HEK293 (cell line): ENCODE measurements at regions not wholly inside any gene's neighbourhood (a gene's known extent, or its start where the extent isn't known, plus 50 kb on each side); places are given as distances from the start of the nearest gene placed in this dataset.

Experiments used
- CTCF ChIA-PET: fragments of 350-600 bp; formaldehyde crosslinking; extraction: SDS; loops from one replicate; lab custom pipeline; 2021; ENCODE audit warnings: antibody characterized with exemption; lab: Yijun Ruan, JAX
- POLR2A ChIA-PET: fragments of 300-600 bp; formaldehyde crosslinking; extraction: SDS; loops from one replicate; lab custom pipeline; 2020; ENCODE audit warnings: antibody characterized with exemption, inconsistent platforms; lab: Yijun Ruan, JAX
- H3K27ac ChIP-seq: fragments of 200-500 bp; sonication (Bioruptor generic); 2 replicates; pipeline ENCODE4 v1.5.1; 2014; ENCODE audit warnings: low read depth, low read length, control low read depth, inconsistent platforms; ENCODE audit errors: extremely low read depth
- H3K36me3 ChIP-seq, 2 experiments: fragments of 200-500 bp in 1 of 2; sonication (Bioruptor generic) in 1 of 2; 1 replicate in 1 of 2; 2 replicates in 1 of 2; pipeline ENCODE4 v1.5.1; 2014 to 2017; ENCODE audit warnings: inconsistent platforms in 2 of 2, low read length in 2 of 2; ENCODE audit not compliant: control insufficient read depth in 2 of 2, insufficient read depth in 1 of 2
- H3K4me1 ChIP-seq: fragments of 200-500 bp; sonication (Bioruptor generic); 2 replicates; pipeline ENCODE4 v1.5.1; 2014; ENCODE audit warnings: mild to moderate bottlenecking, low read length, inconsistent platforms; ENCODE audit not compliant: control insufficient read depth, insufficient read depth
- H3K4me3 ChIP-seq: 2 replicates; pipeline ENCODE4 v1.5.1; 2011; ENCODE audit warnings: low read depth, mild to moderate bottlenecking, control low read depth, low read length, moderate library complexity
- H3K9me3 ChIP-seq: fragments of 200-500 bp; sonication (Bioruptor generic); 2 replicates; pipeline ENCODE4 v1.5.1; 2014; ENCODE audit warnings: low read depth, low read length, inconsistent platforms; ENCODE audit not compliant: control insufficient read depth, insufficient read depth
- BCL11B ChIP-seq: fragments of 450-650 bp; formaldehyde crosslinking; IDR thresholded peaks from 2 replicates; pipeline ENCODE4 v1.5.1; 2016; ENCODE audit warnings: low read depth, missing biosample characterization, missing genetic modification characterization
- IKZF3 ChIP-seq: fragments of 450-650 bp; IDR thresholded peaks from 2 replicates; pipeline ENCODE4 v1.5.0; 2018; ENCODE audit warnings: missing biosample characterization, mild to moderate bottlenecking, missing genetic modification characterization, moderate library complexity
- MZF1 ChIP-seq: fragments of 450-650 bp; formaldehyde crosslinking; IDR thresholded peaks from 2 replicates; pipeline ENCODE4 v1.5.1; 2017; ENCODE audit warnings: missing biosample characterization, missing genetic modification characterization, borderline replicate concordance
- ZBTB21 ChIP-seq: fragments of 450-650 bp; formaldehyde crosslinking; IDR thresholded peaks from 2 replicates; pipeline ENCODE4 v1.5.1; 2017; ENCODE audit warnings: missing biosample characterization, missing genetic modification characterization
- ZBTB7A ChIP-seq: fragments of 450-650 bp; formaldehyde crosslinking; IDR thresholded peaks from 2 replicates; pipeline ENCODE4 v1.5.1; 2016; ENCODE audit warnings: low read depth, missing biosample characterization, missing genetic modification characterization
- ZFP37 ChIP-seq: fragments of 450-650 bp; formaldehyde crosslinking; IDR thresholded peaks from 2 replicates; pipeline ENCODE4 v1.5.1; 2016; ENCODE audit warnings: missing biosample characterization, missing genetic modification characterization
- ZIC2 ChIP-seq: fragments of 450-650 bp; formaldehyde crosslinking; IDR thresholded peaks from 2 replicates; pipeline ENCODE4 v1.5.1; 2016; ENCODE audit warnings: missing biosample characterization, missing genetic modification characterization
- ZNF175 ChIP-seq: fragments of 450-650 bp; formaldehyde crosslinking; IDR thresholded peaks from 2 replicates; pipeline ENCODE4 v1.5.1; 2016; ENCODE audit warnings: missing biosample characterization, missing genetic modification characterization
- ZNF211 ChIP-seq: fragments of 450-650 bp; formaldehyde crosslinking; IDR thresholded peaks from 2 replicates; pipeline ENCODE4 v1.5.1; 2016; ENCODE audit warnings: low read depth, missing biosample characterization, missing genetic modification characterization
- ZNF214 ChIP-seq: fragments of 450-650 bp; formaldehyde crosslinking; IDR thresholded peaks from 2 replicates; pipeline ENCODE4 v1.5.1; 2017; ENCODE audit warnings: missing biosample characterization, mild to moderate bottlenecking, missing genetic modification characterization, borderline replicate concordance
- ZNF239 ChIP-seq: fragments of 450-650 bp; formaldehyde crosslinking; IDR thresholded peaks from 2 replicates; pipeline ENCODE4 v1.5.1; 2016; ENCODE audit warnings: missing biosample characterization, missing genetic modification characterization
- ZNF423 ChIP-seq: fragments of 450-650 bp; formaldehyde crosslinking; IDR thresholded peaks from 2 replicates; pipeline ENCODE4 v1.5.1; 2016; ENCODE audit warnings: missing biosample characterization, missing genetic modification characterization
- ZNF521 ChIP-seq: fragments of 450-650 bp; formaldehyde crosslinking; IDR thresholded peaks from 2 replicates; pipeline ENCODE4 v1.5.1; 2017; ENCODE audit warnings: missing biosample characterization, mild to moderate bottlenecking, missing genetic modification characterization
- ZNF610 ChIP-seq: fragments of 450-650 bp; formaldehyde crosslinking; IDR thresholded peaks from 2 replicates; pipeline ENCODE4 v1.5.1; 2016; ENCODE audit warnings: missing biosample characterization, missing genetic modification characterization, borderline replicate concordance
- TF ChIP-seq, protein P1 (sequence below): fragments of 450-650 bp; formaldehyde crosslinking; IDR thresholded peaks from 2 replicates; pipeline ENCODE4 v1.5.1; 2017; ENCODE audit warnings: missing biosample characterization, missing genetic modification characterization
- TF ChIP-seq, protein P2 (sequence below): fragments of 450-650 bp; formaldehyde crosslinking; IDR thresholded peaks from 2 replicates; pipeline ENCODE4 v1.5.1; 2016; ENCODE audit warnings: missing biosample characterization, missing genetic modification characterization

DNA sequence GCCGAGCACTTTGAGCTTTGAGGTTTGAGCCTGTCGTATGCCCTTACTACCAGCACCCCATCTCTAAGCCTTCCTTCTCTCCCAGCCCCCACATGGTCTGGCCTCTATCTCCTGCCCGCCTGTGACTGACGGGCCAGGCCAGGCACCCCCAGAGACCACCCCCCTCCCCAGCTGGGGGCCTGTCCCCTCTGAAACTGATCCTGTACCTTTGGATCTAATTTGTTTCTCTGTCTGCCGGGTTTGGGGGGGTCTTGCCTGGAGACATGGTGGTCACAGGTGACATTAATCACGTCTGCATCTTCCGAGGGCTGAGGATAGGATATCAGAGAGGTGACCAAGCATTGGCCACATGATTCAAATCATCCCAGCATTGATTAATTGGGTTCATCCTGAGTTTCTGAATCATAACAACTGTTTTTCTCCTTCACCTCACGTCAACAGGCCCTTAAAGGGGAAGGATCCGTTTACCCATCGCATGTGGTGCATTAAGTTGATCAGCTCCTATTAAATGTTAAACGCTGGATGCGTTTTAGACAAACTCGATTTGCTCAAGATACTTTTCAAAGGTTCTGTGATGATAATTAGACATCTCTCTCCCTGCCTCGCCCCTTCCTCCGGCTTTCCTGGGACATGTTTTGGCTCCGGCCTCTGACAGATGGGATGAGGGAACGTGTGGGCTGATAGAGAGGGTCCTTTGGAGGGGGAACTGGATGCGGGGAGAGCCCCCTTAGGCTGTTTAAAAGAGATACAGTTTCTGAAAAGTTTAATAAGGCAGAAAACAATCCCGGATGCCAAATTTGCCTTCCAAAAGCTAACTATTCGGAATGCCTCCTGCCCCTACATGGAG lies 63.3 kb upstream of the TBX3 start:
- ChIA-PET POLR2A (interaction anchor here (1.3 kb wide), 1 partner anchor 63 kb away, joined by 4 read pairs; the partner anchor contains the start of gene TBX3), CTCF (interaction anchor here (0.7 to 1.1 kb wide), 2 partner anchors 9 to 22 kb away, joined by 3 read pairs; no protein-coding TSS in a partner anchor)
- Histone ChIP-seq H3K9me3 (no peaks in the 10 kb centered on the region), H3K4me3 (no peak overlapping the region), H3K4me1 (no peaks in the 10 kb centered on the region), H3K27ac (no peak overlapping the region), H3K36me3 (no peaks in the 10 kb centered on the region)
- TF ChIP-seq ZBTB7A (tag by site-specific recombination), result no peak
- TF ChIP-seq ZNF239 (tag by site-specific recombination), result 0 out of 2 replicates have a peak, but pooled peaks have one; percentile 64

DNA sequence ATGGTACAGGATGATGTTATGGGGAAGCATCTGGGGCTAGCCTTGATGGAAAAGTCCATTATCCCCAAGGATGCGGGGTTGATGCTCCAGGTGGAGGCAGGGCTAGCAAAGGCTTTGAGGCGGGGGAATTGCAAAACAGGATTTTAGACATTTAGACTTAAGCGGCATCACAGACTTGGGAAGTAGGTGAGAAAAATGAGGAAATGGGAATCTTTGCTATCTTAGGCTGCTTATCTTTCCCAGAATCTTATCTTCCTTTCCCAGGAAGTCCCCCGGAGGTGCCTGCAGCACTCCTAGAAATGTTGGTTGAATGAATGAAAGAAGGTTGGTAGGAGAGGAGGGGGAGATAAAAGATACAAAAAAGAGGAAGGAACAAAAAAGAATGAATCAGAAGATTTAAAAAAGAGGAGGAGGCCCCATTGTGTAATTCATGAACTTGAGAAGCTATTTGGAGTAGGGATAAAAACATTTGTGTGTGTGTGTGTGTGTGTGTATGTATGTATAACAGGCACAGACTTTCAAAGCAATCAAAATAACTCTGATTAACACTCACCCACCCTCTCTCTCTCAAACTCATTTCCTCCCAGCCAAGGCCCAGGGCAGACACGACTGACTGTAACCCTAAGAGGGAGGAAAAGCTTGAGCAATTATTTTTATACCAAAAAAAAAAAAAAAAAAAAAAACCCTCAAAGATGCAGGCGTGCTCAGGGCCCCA lies 62.5 kb upstream of the TBX3 start:
- ChIA-PET POLR2A (interaction anchor here (0.7 to 1.3 kb wide), 2 partner anchors 58 to 63 kb away, joined by 3 to 4 read pairs; partner anchors contain the start of gene TBX3), CTCF (interaction anchor here (0.7 kb wide), 1 partner anchor 23 kb away, joined by 3 read pairs; no protein-coding TSS in a partner anchor)

DNA sequence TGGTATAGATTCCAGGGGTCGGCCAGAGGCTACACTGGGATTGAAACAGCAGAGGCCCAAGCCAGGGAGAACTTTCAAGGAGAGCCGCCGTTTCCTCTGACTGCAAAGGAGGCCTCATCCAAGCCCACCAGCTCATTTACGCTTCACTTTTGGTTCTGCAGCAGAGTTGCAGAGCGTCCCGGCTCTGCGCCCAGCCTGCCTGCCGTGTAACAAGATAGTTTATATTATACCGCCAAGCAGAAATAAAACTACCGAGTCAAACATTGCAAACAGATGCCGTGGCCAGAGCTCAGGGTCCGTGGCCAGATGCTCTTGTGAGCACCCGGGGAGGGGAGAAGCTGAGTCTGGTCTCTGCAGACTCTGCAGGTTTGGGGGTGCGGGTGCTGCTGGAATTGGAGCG lies 60.7 kb upstream of the TBX3 start:
- CTCF ChIA-PET, result no interaction called here
- POLR2A ChIA-PET, result no interaction called here
- H3K9me3 ChIP-seq, result no peaks in the 10 kb centered on the region
- no peak overlapping the region for H3K4me3 ChIP-seq
- H3K27ac ChIP-seq, result no peak overlapping the region
- TF ChIP-seq, protein P1, sequence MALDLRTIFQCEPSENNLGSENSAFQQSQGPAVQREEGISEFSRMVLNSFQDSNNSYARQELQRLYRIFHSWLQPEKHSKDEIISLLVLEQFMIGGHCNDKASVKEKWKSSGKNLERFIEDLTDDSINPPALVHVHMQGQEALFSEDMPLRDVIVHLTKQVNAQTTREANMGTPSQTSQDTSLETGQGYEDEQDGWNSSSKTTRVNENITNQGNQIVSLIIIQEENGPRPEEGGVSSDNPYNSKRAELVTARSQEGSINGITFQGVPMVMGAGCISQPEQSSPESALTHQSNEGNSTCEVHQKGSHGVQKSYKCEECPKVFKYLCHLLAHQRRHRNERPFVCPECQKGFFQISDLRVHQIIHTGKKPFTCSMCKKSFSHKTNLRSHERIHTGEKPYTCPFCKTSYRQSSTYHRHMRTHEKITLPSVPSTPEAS, result no peak
- TF ChIP-seq ZBTB21 (tag by site-specific recombination) (no peak), ZIC2 (tag by site-specific recombination) (no peak), ZNF175 (no peak), ZNF610 (tag by site-specific recombination) (no peak), MZF1 (tag by site-specific recombination) (no peak), ZNF214 (tag by site-specific recombination) (no peak), BCL11B (no peak), IKZF3 (tag by site-specific recombination) (no peak), ZNF211 (no peak), ZNF423 (tag by site-specific recombination) (no peak), ZNF521 (no peak)
- no peaks in the 10 kb centered on the region for H3K36me3 ChIP-seq
- no peaks in the 10 kb centered on the region for H3K4me1 ChIP-seq

More for the DNA sequence above, 62.5 kb upstream of the TBX3 start:
- TF ChIP-seq, protein P2, sequence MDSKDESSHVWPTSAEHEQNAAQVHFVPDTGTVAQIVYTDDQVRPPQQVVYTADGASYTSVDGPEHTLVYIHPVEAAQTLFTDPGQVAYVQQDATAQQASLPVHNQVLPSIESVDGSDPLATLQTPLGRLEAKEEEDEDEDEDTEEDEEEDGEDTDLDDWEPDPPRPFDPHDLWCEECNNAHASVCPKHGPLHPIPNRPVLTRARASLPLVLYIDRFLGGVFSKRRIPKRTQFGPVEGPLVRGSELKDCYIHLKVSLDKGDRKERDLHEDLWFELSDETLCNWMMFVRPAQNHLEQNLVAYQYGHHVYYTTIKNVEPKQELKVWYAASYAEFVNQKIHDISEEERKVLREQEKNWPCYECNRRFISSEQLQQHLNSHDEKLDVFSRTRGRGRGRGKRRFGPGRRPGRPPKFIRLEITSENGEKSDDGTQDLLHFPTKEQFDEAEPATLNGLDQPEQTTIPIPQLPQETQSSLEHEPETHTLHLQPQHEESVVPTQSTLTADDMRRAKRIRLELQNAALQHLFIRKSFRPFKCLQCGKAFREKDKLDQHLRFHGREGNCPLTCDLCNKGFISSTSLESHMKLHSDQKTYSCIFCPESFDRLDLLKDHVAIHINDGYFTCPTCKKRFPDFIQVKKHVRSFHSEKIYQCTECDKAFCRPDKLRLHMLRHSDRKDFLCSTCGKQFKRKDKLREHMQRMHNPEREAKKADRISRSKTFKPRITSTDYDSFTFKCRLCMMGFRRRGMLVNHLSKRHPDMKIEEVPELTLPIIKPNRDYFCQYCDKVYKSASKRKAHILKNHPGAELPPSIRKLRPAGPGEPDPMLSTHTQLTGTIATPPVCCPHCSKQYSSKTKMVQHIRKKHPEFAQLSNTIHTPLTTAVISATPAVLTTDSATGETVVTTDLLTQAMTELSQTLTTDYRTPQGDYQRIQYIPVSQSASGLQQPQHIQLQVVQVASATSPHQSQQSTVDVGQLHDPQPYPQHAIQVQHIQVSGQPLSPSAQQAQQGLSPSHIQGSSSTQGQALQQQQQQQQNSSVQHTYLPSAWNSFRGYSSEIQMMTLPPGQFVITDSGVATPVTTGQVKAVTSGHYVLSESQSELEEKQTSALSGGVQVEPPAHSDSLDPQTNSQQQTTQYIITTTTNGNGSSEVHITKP (tag by site-specific recombination), result peak; percentile 82
- TF ChIP-seq, protein P1, result peak; percentile 47
- no peak for TF ChIP-seq ZFP37
- H3K27ac ChIP-seq, result no peak overlapping the region
- H3K4me3 ChIP-seq, result no peak overlapping the region
- no peaks in the 10 kb centered on the region for H3K9me3 ChIP-seq
- no peaks in the 10 kb centered on the region for H3K36me3 ChIP-seq
- H3K4me1 ChIP-seq, result no peaks in the 10 kb centered on the region
